GM19328 (cell line): ENCODE measurements at regions not wholly inside any gene's neighbourhood (a gene's known extent, or its start where the extent isn't known, plus 50 kb on each side); places are given as distances from the start of the nearest gene placed in this dataset.
"Not testable (repeated sequence)": the region's sequence is repeated elsewhere in the genome, so short reads cannot be mapped to it uniquely, and the experiment has no call there.

Experiments used
- ATAC-seq: cut with Tn5 transposase; IDR thresholded peaks from one replicate; pipeline ENCODE4 v1.9.1; 2021; ENCODE audit warnings: mild to moderate bottlenecking, moderate library complexity; ENCODE audit not compliant: unreplicated experiment

- ATAC-seq = no peak
Measured at GRCh38 chr3:36175916-36176461, 204.3 kb upstream of the STAC start.

- no peak for ATAC-seq
Measured at GRCh38 chr3:36178018-36178417, 202.3 kb upstream of the STAC start.

- ATAC-seq = no peak
Measured at GRCh38 chr3:36182024-36182423, 198.3 kb upstream of the STAC start.

GRCh38 chr3:36187197-36187596, 193.1 kb upstream of the STAC start:
- ATAC-seq = not testable (repeated sequence)

- ATAC-seq = no peak
Measured at GRCh38 chr3:36192901-36193300, 187.4 kb upstream of the STAC start.

- ATAC-seq = no peak
Measured at GRCh38 chr3:36193448-36193847, 186.9 kb upstream of the STAC start.

- no peak for ATAC-seq
Measured at GRCh38 chr3:36196058-36196457, 184.2 kb upstream of the STAC start.

GRCh38 chr3:36197151-36197550, 183.2 kb upstream of the STAC start:
- ATAC-seq = no peak

- ATAC-seq = no peak
Measured at GRCh38 chr3:36201546-36201945, 178.8 kb upstream of the STAC start.

- ATAC-seq = no peak
Measured at GRCh38 chr3:36206956-36207580, 173.2 kb upstream of the STAC start.

GRCh38 chr3:36210840-36211651, 169.3 kb upstream of the STAC start:
- no peak for ATAC-seq

GRCh38 chr3:36211652-36211999, 168.7 kb upstream of the STAC start:
- no peak for ATAC-seq

- ATAC-seq = no peak
Measured at GRCh38 chr3:36212251-36212650, 168.1 kb upstream of the STAC start.

GRCh38 chr3:36214460-36214859, 165.8 kb upstream of the STAC start:
- no peak for ATAC-seq

GRCh38 chr3:36215241-36215640, 165.1 kb upstream of the STAC start:
- ATAC-seq = no peak

GRCh38 chr3:36219398-36219797, 160.9 kb upstream of the STAC start:
- no peak for ATAC-seq

GRCh38 chr3:36220173-36220572, 160.1 kb upstream of the STAC start:
- no peak for ATAC-seq

GRCh38 chr3:36221975-36222374, 158.3 kb upstream of the STAC start:
- no peak for ATAC-seq

GRCh38 chr3:36227980-36228379, 152.3 kb upstream of the STAC start:
- ATAC-seq = no peak

- ATAC-seq = no peak
Measured at GRCh38 chr3:36229496-36229895, 150.8 kb upstream of the STAC start.

- ATAC-seq = no peak
Measured at GRCh38 chr3:36232797-36233489, 147.4 kb upstream of the STAC start.

GRCh38 chr3:36244728-36245127, 135.6 kb upstream of the STAC start:
- ATAC-seq = no peak
